ENCODE measurements at regions not wholly inside any gene's neighbourhood (a gene's known extent, or its start where the extent isn't known, plus 50 kb on each side); places are given as distances from the start of the nearest gene placed in this dataset.

GRCh38 chr7:155189590-155189989 is 108.1 kb upstream of the INSIG1 start:
- peaks cover 3% of the 10 kb centered on the region for H3K4me1 ChIP-seq (ENCODE audit: control insufficient read depth, insufficient read depth, low read length)
- H3K27ac ChIP-seq (ENCODE audit: low read length) = no peak overlapping the region
- H3K27me3 Mint-ChIP-seq (ENCODE audit: low read depth in 2 of 2) = peaks cover 14 to 30% of the 10 kb centered on the region in 2 donors
- intact Hi-C loops (cut with micrococcal nuclease) = no loop called here
- ATAC-seq = no peak
- peaks cover 2 to 7% of the 10 kb centered on the region in 2 donors for H3K9me3 Mint-ChIP-seq
- H3K27ac Mint-ChIP-seq = no peak overlapping the region
- no peaks in the 10 kb centered on the region for H3K27me3 ChIP-seq (ENCODE audit: control insufficient read depth, insufficient read depth, low read length)
- H3K4me3 ChIP-seq (ENCODE audit: low read length) = no peak overlapping the region
- TF ChIP-seq CTCF (IDR thresholded peaks at IDR 0.05) = no peak
- peaks cover 17% of the 10 kb centered on the region for H3K9me3 ChIP-seq (ENCODE audit: control insufficient read depth, insufficient read depth, low read length)
- peaks cover 12% of the 10 kb centered on the region for H3K36me3 Mint-ChIP-seq
- peaks cover 5 to 11% of the 10 kb centered on the region in 2 donors for H3K4me1 Mint-ChIP-seq
- DNase-seq = no peak
- no peaks in the 10 kb centered on the region for H3K36me3 ChIP-seq (ENCODE audit: control insufficient read depth, insufficient read depth, low read length)
- H3K4me3 Mint-ChIP-seq = no peak overlapping the region
- 87% methylated on average over 13 of the region's 13 CpGs for WGBS (ENCODE audit: insufficient coverage)

GRCh38 chr7:155190688-155191087 is 107.0 kb upstream of the INSIG1 start:
- H3K4me3 ChIP-seq (ENCODE audit: low read length) = no peak overlapping the region
- H3K27ac ChIP-seq (ENCODE audit: low read length) = no peak overlapping the region
- TF ChIP-seq CTCF (IDR thresholded peaks at IDR 0.05) = peak; percentile 83
- Mint-ChIP-seq H3K4me3 (no peak overlapping the region), H3K27ac (no peak overlapping the region), H3K4me1 (peaks cover 5 to 11% of the 10 kb centered on the region in 2 donors), H3K36me3 (peaks cover 4% of the 10 kb centered on the region), H3K27me3 (ENCODE audit: low read depth in 2 of 2) (peaks cover 14 to 22% of the 10 kb centered on the region in 2 donors), H3K9me3 (peaks cover 0 to under 1% of the 10 kb centered on the region in 2 donors)
- WGBS (ENCODE audit: insufficient coverage) = 23% methylated on average over 28 of the region's 28 CpGs
- H3K4me1 ChIP-seq (ENCODE audit: control insufficient read depth, insufficient read depth, low read length) = peaks cover 3% of the 10 kb centered on the region
- DNase-seq (peak; percentile 66 to 70), ATAC-seq (peak; percentile 77 to 99 (median 92))
- no peaks in the 10 kb centered on the region for H3K36me3 ChIP-seq (ENCODE audit: control insufficient read depth, insufficient read depth, low read length)
- H3K9me3 ChIP-seq (ENCODE audit: control insufficient read depth, insufficient read depth, low read length) = peaks cover 6% of the 10 kb centered on the region
- H3K27me3 ChIP-seq (ENCODE audit: control insufficient read depth, insufficient read depth, low read length) = no peaks in the 10 kb centered on the region
- intact Hi-C loops (cut with micrococcal nuclease) = loop anchor here (1.0 to 5.0 kb wide), 3 partner anchors 107 to 263 kb away; partner anchors contain the start of gene INSIG1

- Mint-ChIP-seq H3K9me3 (peaks cover 2% of the 10 kb centered on the region in 2 donors), H3K4me3 (no peak overlapping the region), H3K27me3 (ENCODE audit: low read depth in 2 of 2) (peaks cover 14 to 27% of the 10 kb centered on the region in 2 donors), H3K27ac (no peak overlapping the region), H3K4me1 (peaks cover 5 to 11% of the 10 kb centered on the region in 2 donors), H3K36me3 (peaks cover 5% of the 10 kb centered on the region)
- no peak overlapping the region for H3K4me3 ChIP-seq (ENCODE audit: low read length)
- intact Hi-C loops (cut with micrococcal nuclease) = loop anchor here (5.0 kb wide), 2 partner anchors 106 to 264 kb away; partner anchors contain the start of gene INSIG1
- no peak overlapping the region for H3K27ac ChIP-seq (ENCODE audit: low read length)
- ATAC-seq (no peak), DNase-seq (no peak)
- H3K9me3 ChIP-seq (ENCODE audit: control insufficient read depth, insufficient read depth, low read length) = peaks cover 2% of the 10 kb centered on the region
- H3K27me3 ChIP-seq (ENCODE audit: control insufficient read depth, insufficient read depth, low read length) = no peaks in the 10 kb centered on the region
- peaks cover 3% of the 10 kb centered on the region for H3K4me1 ChIP-seq (ENCODE audit: control insufficient read depth, insufficient read depth, low read length)
- WGBS (ENCODE audit: insufficient coverage) = 86% methylated on average over 14 of the region's 14 CpGs
- no peak for TF ChIP-seq CTCF (IDR thresholded peaks at IDR 0.05)
- H3K36me3 ChIP-seq (ENCODE audit: control insufficient read depth, insufficient read depth, low read length) = no peaks in the 10 kb centered on the region
Observed at GRCh38 chr7:155191137-155191536, 106.5 kb upstream of the INSIG1 start.

Data from natural killer cell (primary cell).